Stimulated activated CD4-positive, alpha-beta T cell treated with anti-CD3 and anti-CD28 coated beads, Interleukin-1b, Interleukin-23, amount 100 ng/mL, for 4 hours (primary cell): ENCODE measurements at regions not wholly inside any gene's neighbourhood (a gene's known extent, or its start where the extent isn't known, plus 50 kb on each side); places are given as distances from the start of the nearest gene placed in this dataset.
A peak's percentile ranks its signal among the peaks of the same experiment; 100 is the strongest.
"Not testable (repeated sequence)": the region's sequence is repeated elsewhere in the genome, so short reads cannot be mapped to it uniquely, and the experiment has no call there.

Source experiments
- DNase-seq, 2 donors: peaks; one replicate each; pipeline ENCODE4 v3.0.0-alpha.2; 2020; ENCODE audit warnings: low read depth in 2 of 2

DNA sequence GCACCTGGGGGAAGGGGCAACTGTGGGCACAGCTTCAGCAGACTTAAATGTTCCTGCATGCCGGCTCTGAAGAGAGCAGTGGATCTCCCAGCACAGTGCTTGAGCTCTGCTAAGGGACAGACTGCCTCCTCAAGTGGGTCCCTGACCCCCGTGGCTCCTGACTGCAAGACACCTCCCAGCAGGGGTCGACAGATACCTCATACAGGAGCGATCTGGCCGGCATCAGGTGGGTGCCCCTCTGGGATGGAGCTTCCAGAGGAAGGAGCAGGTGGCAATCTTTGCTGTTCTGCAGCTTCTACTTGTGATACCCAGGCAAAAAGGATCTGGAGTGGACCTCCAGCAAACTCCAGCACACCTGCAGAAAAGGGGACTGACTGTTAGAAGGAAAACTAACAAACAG, 871.5 kb downstream of the DIAPH3 start:
- not testable (repeated sequence) for DNase-seq

DNA sequence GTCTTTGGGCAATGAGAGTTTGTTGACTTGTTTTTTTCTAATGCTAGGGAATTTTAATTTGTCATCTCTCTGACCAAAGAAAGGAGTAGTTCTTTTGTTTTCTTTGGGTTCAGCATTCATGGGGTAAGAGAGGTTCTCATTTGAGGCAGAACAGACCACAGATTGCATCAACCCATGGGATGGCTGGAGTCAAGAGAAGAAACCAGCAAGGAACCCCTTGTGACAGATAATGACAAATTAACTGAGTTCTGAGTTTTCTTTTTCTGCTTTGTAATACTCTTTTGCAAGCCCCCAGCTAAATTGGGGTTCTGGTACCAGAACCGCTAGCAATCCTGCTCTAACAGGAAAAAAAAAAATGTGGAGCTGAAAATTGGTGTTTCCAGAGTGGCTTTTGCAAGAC, 864.1 kb downstream of the DIAPH3 start:
- no peak for DNase-seq

DNA sequence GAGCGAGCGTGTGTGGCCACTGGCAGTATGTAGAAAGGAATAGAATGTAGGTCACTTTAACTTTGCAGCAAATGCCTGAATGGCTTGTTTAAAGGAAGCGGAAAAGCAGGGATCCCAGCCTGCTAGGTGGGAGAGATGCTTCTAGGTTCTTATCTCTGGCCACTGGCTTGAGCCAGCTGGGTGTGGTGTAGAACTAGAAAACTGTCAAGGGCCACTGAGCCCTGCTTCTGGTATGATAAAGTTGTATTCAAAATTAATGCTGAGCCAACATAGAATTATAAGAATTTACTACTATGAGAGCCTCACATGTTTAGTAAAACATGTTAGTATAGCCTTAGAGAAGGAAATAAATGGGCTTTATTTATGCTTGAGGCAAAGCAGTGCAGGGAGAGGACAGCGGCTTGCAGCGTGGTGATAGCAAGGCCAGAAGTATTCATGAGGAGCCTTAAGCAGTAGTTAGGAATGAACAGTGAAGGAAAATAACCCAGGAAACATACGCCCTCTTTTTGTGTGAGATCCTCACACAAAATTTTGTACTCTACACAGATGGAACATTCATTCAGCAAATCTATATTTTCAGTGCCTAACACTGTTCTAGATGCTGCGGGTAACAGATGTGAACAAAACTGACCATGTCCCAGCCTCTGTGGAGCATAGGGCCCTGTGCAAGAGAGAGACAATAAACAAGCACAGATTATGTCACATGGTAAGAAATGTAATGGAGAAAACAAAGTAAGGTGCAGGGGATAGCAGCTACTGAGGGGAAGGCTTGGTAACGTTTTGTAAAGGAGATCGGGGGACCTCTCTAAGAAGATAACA, 863.2 kb downstream of the DIAPH3 start:
- DNase-seq: no peak

DNA sequence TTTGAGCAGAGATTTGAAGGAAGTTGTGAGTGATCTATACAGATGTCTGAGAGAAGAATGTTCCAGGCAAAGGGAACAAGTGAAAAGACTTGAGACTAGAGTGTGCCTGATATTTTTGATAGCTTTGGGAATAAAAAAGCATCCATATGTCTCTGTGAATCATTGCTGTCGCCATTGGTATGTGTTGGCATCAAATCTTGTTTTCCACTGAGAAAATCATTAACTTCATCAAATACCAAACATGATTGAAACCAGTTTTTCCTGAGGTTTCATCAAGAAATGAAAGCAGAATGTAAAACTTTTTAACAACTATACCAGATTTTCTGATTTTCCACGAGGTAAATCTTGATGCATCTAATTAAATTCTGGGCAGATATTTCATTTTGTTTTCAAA, 862.6 kb downstream of the DIAPH3 start:
- no peak for DNase-seq

DNA sequence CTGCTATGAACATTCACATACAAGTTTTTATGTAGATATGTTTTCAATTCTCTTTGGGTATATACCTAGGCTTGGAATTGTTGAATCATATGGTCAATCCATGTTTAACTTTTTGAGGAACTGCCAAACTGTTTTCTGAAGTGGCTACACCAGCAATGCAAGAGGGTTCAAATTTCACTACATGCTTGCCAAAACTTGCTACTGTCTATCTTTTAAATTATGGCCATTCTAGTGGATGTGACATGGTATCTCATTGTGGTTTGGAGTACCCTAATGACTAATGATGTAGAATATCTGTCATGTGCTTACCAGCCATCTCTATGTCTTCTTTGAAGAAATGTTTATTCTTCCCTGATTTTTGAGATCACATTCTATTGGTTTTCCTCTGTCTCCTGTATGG, 860.3 kb downstream of the DIAPH3 start:
- DNase-seq: no peak

DNA sequence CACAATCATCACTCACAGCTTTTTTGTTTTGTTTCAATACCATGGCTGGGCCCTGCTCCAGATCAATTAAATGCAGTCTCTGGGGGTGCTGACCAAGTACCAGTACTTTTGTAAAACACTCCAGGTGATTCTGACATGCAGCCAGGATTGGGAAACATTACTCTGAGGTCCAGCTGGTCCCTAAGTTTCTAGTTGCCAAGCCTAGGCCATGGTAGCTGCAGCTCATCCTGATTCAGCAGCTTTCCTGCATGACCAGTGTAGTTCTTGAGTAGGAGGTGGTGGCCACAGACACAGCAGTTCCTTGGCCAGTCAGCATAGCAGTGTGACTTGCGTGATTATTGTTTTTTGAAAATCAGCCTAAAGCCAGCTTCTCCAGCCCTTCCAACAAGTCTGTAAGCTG, 859.1 kb downstream of the DIAPH3 start:
- no peak for DNase-seq

DNA sequence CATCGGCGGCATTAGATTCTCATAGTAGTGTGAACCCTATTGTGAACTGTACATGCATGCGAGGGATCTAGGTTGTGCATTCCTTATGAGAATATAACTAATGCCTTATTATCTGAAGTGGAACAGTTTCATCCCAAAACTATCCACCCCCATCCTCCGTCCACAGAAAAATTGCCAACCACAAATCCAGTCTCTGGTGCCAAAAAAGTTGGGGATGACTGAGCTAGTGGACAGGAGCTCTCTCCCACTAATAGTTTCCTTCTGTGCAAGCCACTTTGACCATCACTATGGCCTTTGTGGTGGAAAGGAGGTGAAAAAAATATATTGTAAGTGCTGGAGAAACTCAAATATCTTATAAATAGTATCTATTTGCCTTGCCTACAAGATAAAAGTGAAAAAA, 857.8 kb downstream of the DIAPH3 start:
- DNase-seq: no peak

DNA sequence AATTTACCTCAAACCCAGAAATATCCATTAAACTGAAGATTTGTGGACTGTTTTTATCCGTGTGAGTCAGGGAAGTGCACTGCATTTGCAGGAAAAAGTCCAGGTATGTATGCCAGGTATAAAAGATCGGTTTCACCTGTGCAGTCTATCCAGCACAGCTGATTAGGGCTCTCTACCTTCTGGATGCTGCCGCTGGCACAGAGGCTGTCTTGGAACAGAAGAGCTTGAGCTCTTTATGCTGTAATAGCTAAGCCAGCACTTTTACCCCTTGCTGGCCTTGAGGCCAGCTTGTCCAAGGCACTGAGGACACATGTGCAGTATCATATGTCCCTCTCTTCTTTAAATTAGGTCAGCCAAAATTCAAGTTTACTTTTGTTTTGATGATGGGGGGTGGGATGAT, 851.0 kb downstream of the DIAPH3 start:
- DNase-seq: no peak

DNA sequence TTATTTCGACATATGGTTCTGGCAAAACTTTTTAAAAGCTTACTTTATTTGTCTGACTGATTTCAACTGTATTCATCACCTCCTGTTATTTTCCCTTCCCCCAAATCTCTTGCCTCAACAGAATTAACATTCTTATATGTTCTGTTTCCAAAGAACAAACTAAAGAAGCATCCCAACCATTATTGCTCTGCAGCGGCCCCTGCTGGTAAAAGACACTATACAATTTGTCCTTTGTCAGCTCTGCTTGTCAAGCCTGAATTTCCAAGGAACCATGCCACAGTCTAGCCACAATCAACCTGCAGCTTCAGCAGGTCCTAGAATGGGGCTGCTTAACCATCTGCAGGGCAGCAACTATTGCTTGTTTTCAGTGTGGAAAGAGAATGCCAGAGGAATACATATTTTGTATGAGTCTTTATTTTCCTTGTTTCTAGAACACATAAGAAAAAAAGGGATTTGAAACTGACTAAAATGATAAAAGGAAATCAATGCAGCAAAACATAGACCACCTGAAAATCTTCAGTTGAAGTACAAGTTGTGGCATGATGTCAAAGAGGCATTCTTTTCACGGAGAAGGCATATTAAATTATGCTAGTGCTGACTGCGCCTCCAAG, 845.3 kb downstream of the DIAPH3 start:
- peak; percentile 25 to 35 for DNase-seq

DNA sequence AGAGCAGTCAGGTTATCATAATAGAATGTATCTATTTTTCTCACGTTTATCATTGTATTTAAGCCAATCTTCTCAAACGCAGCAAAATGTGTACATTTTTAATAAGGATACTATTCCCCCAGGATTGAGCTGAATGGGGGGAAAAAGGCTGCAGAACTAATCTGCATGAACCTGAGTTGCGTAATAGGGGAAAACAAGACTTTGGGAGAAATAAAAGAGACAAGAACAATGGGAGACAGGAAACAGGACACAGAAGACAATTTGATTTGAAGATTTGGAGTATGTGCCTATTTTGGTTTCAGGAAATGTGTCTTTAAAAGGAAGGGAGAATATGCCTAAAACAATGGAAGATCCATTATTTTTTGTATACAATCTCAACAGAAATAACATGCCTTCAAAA, 844.5 kb downstream of the DIAPH3 start:
- DNase-seq: no peak

DNA sequence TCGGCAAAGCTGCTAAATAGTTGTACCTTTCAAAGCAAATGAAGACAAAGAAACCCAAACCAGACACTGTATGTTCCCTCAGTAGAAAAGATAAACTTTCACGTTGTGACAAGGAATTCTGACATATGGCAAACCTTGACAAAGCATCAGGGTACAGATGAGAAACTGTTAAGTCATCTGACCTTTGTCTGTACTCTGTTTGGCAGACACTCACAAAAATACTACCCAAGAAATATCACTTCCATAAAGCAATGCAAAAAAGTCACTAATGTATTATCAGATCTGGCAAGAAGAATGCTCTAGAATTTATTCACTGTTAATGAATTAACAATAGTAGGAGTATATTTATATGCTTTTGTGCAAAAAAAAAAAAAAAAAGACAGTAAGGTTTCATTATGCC, 843.7 kb downstream of the DIAPH3 start:
- DNase-seq: no peak

DNA sequence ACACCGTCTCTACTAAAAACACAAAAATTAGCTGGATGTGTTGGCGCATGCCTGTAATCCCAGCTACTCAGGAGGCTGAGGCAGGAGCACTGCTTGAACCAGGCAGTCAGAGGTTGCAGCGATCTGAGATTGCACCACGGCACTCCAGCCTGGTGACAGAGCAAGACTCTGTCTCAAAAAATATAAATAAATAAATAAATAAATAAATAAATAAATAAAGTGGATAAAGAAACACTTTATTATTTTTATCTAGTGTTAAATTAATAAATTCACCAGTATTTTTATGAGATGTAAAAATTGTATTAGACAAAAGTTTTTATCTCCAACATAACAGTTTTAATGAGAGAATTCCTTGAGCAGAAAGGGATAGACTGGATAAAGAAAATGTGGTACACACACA, 839.3 kb downstream of the DIAPH3 start:
- DNase-seq: not testable (repeated sequence)

DNA sequence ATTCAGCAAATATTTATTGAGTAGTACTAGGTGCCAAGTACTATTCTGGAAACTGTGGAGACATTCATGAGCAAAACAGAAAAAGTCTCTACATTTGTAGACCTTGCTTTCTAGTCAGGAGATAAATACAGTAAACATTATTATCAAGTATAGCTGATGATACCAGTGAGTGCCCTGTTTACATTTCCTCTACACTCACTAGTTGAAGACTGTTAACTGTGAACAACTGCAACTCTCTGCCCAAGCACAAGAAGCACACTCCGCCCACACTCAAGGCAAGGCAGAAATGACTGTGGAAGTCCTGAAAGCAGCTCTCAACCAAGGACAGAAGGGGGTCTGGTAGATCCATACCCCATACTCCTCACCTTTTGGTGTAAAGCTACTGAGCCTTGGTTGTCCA, 837.0 kb downstream of the DIAPH3 start:
- DNase-seq: no peak

DNA sequence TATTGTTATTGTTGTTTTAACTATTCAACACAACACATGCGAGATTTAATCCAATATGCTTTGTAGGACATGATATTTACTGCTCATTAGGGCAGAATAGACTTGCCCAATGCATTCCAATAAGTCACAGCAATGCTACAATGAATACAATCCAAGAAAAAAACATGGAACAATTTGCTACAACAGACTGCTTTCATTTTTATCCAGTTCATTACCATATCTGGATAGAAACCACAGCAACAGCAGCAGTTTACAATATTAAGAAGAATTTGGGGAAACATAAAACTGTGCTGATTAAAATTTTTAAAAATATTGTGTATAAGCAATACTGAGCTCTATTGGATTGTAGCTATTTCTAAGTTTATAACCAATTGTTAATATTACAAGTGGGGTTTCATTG, 833.0 kb downstream of the DIAPH3 start:
- no peak for DNase-seq

DNA sequence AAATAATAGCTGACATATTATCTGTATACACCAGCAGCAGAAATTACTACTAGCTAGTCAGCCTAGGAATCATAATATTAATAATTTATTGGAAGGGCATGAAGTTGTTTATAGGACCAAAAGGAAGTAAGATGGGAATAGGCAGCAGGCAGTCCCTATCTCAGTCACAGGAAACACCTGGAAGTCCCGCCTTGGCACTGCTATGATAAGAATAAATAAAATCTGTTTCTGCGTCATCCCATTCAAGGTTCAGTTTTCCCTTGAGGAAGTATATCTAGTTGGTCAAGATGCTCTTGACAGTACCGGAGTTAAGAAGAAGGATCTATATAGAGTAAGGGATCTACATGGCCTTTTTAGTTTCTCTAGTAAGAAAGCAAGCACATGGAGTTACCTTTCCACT, 830.8 kb downstream of the DIAPH3 start:
- no peak for DNase-seq

DNA sequence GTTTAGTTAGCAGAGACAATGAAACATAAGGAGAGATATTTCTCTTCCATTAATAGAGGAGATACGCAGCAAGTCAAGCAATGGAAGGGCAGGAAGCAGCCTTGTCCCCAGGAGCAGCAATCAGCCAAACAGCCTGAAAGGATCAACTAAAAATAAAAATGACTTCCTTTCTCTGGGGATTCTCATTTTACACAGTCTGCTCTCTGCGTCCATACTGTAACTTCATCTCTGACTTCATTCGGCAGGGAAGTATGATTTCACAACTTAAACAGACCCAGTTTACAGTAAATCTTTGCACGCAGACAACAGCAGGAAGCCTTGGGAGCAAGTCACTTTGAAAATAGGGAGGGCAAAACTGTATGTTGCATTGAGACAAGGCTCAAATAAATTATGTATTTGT, 826.7 kb downstream of the DIAPH3 start:
- no peak for DNase-seq

DNA sequence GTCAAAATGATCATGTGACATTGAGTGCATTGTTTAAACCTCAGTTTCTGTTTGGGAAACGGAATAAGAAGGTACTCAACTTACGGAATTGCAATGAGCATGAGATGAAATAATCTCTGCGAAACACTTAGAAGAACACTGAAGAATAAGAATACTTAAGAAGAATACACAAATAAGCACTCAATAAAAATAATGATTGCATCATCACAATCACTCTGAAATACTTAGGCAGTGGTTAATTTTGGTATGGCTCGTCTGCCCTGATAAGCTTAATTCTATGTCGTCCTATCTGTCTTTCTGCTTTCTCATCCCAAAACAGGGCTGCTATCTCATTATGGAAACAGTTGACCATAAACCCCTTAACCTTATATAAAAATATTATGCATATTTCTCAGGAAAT, 823.6 kb downstream of the DIAPH3 start:
- DNase-seq: no peak

DNA sequence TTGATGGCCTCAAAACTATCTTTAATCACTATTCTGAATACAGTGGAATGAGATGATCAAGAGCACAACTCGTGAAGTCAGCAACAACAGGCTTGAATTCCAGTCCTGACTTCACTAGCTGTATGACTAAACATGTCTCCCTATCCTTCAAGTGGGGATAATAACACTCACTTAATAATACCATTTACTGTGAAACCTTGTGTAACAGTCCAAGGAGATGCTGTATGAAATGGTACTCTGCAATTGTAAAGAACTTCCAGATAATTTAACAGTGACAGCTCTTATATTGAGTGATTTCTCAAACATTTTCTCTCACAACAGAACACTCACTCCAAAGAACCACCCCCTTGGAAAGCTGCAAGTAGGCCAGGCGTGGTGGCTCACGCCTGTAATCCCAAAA, 823.1 kb downstream of the DIAPH3 start:
- no peak for DNase-seq

DNA sequence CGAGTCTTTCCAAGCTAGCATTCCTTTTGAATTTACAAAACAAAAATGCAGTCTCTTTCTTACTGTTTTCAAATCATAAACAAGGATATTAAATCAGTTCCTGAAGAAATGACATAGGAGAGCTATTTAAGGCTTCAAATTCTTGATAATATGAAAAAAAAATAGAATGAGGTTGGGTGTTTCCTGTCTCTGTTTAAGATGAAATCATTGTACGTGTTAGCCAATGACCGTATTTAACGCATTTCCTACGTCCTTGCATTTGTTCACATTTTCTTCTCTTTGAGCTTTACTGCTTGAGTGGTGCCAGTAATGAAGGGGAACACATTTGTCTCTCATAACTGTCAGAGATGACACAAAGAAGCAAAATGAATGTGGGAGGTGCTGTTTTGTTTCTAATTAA, 821.3 kb downstream of the DIAPH3 start:
- DNase-seq: no peak

DNA sequence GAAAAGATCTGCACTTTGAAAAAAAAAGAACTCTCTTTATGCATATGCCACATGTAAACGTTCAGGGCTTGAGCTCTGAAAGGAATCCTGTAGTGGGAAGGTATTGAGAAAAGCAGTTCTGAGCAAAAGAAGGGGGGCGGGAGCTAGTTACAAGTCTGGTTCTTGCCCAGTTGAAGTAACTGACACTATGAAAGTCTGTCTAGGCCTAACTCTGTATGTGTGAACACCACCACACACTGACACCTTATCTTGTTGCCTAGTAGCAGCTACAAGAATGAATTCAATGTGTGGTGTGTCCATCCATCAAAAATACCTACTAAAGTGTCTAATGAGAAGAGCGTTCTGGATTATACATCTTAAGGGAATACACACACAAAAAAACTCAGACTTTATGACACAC, 820.6 kb downstream of the DIAPH3 start:
- no peak for DNase-seq

DNA sequence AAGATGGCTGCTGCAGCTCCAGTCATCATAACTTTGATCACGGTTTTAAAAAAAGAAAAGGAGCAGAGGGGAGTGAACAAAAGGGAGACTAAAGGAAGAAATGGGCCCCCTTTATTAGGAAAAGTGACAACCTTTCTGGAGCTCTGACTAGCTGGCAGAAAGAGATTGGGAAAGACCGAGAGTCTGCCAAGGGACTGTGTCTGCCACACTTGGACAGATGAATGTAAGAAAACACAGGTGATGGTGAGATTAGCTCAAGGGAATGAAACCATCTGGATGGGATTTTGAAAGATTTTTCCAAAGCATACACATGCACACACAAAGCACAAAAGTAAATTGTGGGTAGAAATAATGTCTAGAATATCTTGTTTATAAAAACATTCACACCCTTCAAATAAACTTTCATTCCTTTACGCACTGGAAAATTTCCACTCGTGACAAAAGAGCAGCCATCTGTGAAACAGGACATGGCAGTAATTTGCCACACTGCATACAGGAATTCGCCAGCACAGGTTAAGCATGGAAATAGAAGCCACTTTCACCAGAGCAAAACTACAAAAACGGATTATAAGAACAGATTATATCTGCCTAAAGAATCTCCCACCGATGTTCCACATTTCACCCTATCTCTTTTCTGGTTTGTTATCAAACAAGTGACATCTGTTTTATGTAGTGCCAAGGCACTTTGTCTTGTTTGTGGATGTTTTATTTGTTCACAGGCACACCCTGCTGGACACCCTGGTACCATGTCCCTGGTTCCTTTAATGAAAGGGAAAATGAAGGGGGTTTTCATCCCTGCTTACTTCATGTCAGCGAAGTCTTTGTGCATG, 819.5 kb downstream of the DIAPH3 start:
- no peak for DNase-seq

DNA sequence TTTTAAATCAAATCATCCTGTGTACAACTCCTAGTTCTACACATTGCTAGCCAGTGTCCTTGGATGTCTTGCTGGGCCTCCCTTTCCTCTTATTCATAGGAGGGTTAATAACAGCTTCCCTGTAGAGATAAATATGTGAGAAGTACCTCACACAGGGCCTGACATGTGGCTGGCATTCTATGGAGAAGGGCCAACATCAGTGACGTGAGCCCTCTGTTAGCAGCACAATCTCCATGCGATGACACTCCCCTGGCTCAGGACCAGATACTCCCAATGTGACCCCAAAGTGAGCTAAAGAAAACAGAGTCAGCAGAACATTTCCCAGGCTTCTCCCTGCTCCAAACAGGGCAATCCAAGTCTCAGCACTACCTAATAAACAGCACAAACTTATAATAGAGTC, 818.4 kb downstream of the DIAPH3 start:
- DNase-seq: no peak
